Spleen (tissue), 11 donors: ENCODE measurements at regions not wholly inside any gene's neighbourhood (a gene's known extent, or its start where the extent isn't known, plus 50 kb on each side); places are given as distances from the start of the nearest gene placed in this dataset.

Experiments used
- DNase-seq: peaks from one replicate; pipeline ENCODE4 v3.0.0-alpha.2; 2020
- H3K27ac ChIP-seq, 8 donors: fragments of 200-600 bp; sonication (generic) in 7 of 8; 1 replicate in 4 of 8; 2 replicates in 4 of 8; pipeline versions ENCODE4 v1.5.0 to v1.8.0; 2016 to 2021; ENCODE audit warnings: inconsistent platforms in 4 of 8, mild to moderate bottlenecking in 4 of 8, moderate library complexity in 1 of 8
- H3K27me3 ChIP-seq, 7 donors: fragments of 200-600 bp; sonication (generic) in 6 of 7; replicated peaks in 1 of 7; 1 replicate in 4 of 7; 2 replicates in 3 of 7; pipeline versions ENCODE4 v1.5.0 to v1.8.0; 2016 to 2021; ENCODE audit warnings: inconsistent platforms in 3 of 7, mild to moderate bottlenecking in 1 of 7
- H3K36me3 ChIP-seq, 6 donors: fragments of 200-600 bp; sonication (generic) in 5 of 6; 1 replicate in 4 of 6; 2 replicates in 2 of 6; pipeline versions ENCODE4 v1.5.0 to v1.8.0; 2016 to 2021; ENCODE audit warnings: inconsistent platforms in 2 of 6
- H3K4me1 ChIP-seq, 6 donors: fragments of 200-600 bp; sonication (generic) in 5 of 6; 1 replicate in 3 of 6; 2 replicates in 3 of 6; pipeline versions ENCODE4 v1.5.0 to v1.8.0; 2016 to 2021; ENCODE audit warnings: inconsistent platforms in 3 of 6
- H3K4me3 ChIP-seq, 8 donors: fragments of 200-600 bp; sonication (generic) in 7 of 8; 1 replicate in 4 of 8; 2 replicates in 4 of 8; pipeline versions ENCODE4 v1.5.0 to v1.8.0; 2016 to 2021; ENCODE audit warnings: inconsistent platforms in 4 of 8, mild to moderate bottlenecking in 4 of 8, moderate library complexity in 2 of 8
- H3K9me3 ChIP-seq, 8 donors: fragments of 200-600 bp; sonication (generic) in 7 of 8; 1 replicate in 4 of 8; 2 replicates in 4 of 8; pipeline versions ENCODE4 v1.5.0 to v1.8.0; 2016 to 2021; ENCODE audit warnings: inconsistent platforms in 4 of 8
- POLR2A ChIP-seq, 3 donors: fragments of 450-650 bp; IDR thresholded peaks; one replicate each; pipeline ENCODE4 v1.5.1; 2017; ENCODE audit warnings: antibody characterized with exemption in 3 of 3, mild to moderate bottlenecking in 1 of 3
- POLR2AphosphoS5 ChIP-seq, 3 donors: sonication (generic); formaldehyde crosslinking; IDR thresholded peaks; one replicate each; pipeline ENCODE4 v1.5.1; 2017; ENCODE audit warnings: antibody characterized with exemption in 3 of 3
- WGBS, 5 donors: extraction: QIAGEN DNeasy Blood & Tissue Kit in 3 of 5; methylation state at CpG; one replicate each; pipeline versions ENCODE4 v1.1.5 to v1.1.7; 2013 to 2018; 5-methylcytosine and 5-hydroxymethylcytosine counted together
- intact Hi-C: fragments of 100-400 bp; cut with DNase I; formaldehyde crosslinking; loops from one replicate; pipeline ENCODE4 v1.15.0; 2023; ENCODE audit warnings: low total_unique reads
- TF ChIP-seq, protein P1 (sequence below), 11 experiments: fragments of 200-600 bp in 7 of 11; fragments of 450-650 bp in 4 of 11; sonication (generic) in 4 of 11; IDR thresholded peaks in 8 of 11; conservative IDR thresholded peaks in 3 of 11; 1 replicate in 7 of 11; 2 replicates in 4 of 11; pipeline versions ENCODE4 v1.4.0 to v1.8.0; 2016 to 2021; ENCODE audit warnings: antibody characterized with exemption in 11 of 11, inconsistent platforms in 4 of 11, mild to moderate bottlenecking in 1 of 11
- donor health status: healthy with polysubstance abuse.
- donor health status: DM: no; HTN: no; CAD: no; lungs with moderate emphysema.
- donor health status: DM: no; HTN: no; CAD: no.
- donor health status: Bipolar disorder and iron deficiency.
- donor health status: healthy.
- donor health status: DM: no; HTN: no; CAD: no.
- donor health status: DM: yes; HTN: yes; CAD: no.

DNA sequence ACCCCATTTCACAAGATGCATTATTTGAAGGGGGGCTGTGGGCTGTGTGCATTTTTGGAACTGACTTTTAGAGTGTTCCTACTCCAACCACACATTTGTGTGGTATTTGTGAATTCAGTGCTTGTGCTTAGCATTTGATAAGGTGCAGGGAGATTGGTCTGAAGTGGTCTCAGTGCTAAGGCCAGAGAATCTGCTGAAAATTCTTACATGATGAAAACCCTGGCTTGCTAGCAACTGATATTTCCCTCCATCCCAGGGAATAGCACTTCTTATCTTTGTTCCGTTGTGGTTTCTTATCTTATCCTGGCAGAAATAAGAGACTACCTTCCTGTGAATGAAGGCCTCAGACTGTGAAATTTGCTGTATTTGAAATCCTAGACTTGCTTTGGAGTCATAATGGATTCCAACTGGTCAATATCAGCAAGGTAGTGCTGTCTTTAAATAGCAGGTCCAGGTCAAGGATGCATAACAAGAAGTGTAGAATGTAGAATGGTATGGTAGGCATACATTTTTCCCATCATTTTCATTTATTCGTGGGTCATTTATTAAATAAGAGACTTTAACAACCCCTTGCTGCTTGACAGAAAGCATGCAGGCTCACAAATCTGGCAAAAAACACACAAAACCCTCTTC, 986.9 kb downstream of the REEP3 start:
- no peaks in the 10 kb centered on the region for H3K36me3 ChIP-seq
- WGBS, 5 donors = 14 to 30% (median 18%) methylated on average over 2 of the region's 2 CpGs

DNA sequence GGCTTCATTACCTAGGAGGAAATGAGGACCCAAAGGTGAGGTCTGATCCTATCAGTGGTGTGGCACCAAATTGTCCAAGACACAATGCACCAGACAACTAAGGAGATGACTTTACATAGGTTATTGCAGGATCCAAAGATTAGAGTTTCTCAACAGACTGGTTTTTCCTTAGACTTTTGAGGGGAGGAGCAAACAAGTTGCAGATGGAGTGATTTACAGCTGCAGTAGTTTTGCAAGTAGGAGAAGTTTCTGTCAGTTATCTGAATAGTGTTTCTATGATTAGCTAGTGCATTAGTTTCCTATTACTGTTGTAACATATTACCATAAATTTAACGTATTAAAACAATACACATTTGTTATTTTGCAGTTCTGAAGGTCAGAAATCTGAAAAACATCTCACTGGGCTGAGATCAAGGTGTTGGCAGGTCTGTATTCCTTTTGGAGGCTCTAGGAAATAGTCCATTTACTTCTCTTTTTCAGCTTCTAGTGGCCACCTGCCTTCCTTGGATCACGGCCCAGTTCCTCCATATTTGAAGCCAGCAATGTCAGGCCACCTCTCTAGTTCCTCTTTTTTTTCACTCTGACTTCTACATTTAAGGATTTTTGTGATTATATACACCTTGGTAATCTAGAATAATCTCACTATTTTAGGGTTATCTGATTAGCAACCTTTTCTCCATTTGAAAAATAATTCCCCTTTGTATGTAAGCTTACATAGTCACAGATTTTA, 994.9 kb downstream of the REEP3 start:
- Histone ChIP-seq H3K27me3 (no peaks in the 10 kb centered on the region), H3K4me1 (no peaks in the 10 kb centered on the region), H3K9me3 (no peaks in the 10 kb centered on the region), H3K27ac (no peak overlapping the region), H3K4me3 (no peak overlapping the region), H3K36me3 (no peaks in the 10 kb centered on the region)
- intact Hi-C loops = no loop called here
- no peak for TF ChIP-seq POLR2A (IDR thresholded peaks at IDR 0.05)
- TF ChIP-seq POLR2AphosphoS5 (IDR thresholded peaks at IDR 0.05) = no peak
- TF ChIP-seq, protein P1, sequence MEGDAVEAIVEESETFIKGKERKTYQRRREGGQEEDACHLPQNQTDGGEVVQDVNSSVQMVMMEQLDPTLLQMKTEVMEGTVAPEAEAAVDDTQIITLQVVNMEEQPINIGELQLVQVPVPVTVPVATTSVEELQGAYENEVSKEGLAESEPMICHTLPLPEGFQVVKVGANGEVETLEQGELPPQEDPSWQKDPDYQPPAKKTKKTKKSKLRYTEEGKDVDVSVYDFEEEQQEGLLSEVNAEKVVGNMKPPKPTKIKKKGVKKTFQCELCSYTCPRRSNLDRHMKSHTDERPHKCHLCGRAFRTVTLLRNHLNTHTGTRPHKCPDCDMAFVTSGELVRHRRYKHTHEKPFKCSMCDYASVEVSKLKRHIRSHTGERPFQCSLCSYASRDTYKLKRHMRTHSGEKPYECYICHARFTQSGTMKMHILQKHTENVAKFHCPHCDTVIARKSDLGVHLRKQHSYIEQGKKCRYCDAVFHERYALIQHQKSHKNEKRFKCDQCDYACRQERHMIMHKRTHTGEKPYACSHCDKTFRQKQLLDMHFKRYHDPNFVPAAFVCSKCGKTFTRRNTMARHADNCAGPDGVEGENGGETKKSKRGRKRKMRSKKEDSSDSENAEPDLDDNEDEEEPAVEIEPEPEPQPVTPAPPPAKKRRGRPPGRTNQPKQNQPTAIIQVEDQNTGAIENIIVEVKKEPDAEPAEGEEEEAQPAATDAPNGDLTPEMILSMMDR (IDR thresholded peaks at IDR 0.05 in 8 of 11, conservative IDR thresholded peaks at IDR 0.05 in 3 of 11) = no peak
- no peak for DNase-seq
- WGBS, 5 donors = 9 to 26% (median 17%) methylated on average over 2 of the region's 2 CpGs

More for the DNA sequence above, 986.9 kb downstream of the REEP3 start:
- DNase-seq = no peak
- intact Hi-C loops = no loop called here
- Histone ChIP-seq H3K27me3 (no peaks in the 10 kb centered on the region), H3K27ac (no peak overlapping the region), H3K4me1 (peaks cover 0 to 6% (median 0%) of the 10 kb centered on the region in 6 donors), H3K9me3 (no peaks in the 10 kb centered on the region), H3K4me3 (no peak overlapping the region)
- TF ChIP-seq POLR2AphosphoS5 (IDR thresholded peaks at IDR 0.05) (no peak), POLR2A (IDR thresholded peaks at IDR 0.05) (no peak)
- TF ChIP-seq, protein P1 (IDR thresholded peaks at IDR 0.05 in 8 of 11, conservative IDR thresholded peaks at IDR 0.05 in 3 of 11) = no peak

DNA sequence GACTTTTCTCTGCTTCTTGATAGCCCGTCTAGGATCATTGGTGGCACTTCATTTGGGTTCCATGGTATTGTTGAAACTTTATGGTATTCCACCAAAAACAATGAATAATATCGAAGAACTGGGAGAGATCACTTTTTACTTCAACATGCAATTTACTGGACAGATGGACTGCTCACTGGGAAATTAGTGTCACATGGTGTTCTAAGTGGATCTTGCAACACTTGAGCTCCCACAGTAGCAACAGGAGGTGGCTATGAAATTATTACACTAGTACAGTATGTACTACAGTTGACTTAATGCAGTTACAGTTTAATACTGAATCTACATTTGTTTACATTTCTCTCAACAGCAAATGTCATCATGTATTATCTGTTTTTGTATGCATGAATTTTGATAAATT, 997.3 kb downstream of the REEP3 start:
- no peak for DNase-seq
- TF ChIP-seq POLR2A (IDR thresholded peaks at IDR 0.05) (no peak), POLR2AphosphoS5 (IDR thresholded peaks at IDR 0.05) (no peak)
- TF ChIP-seq, protein P1 (IDR thresholded peaks at IDR 0.05 in 8 of 11, conservative IDR thresholded peaks at IDR 0.05 in 3 of 11) = no peak
- Histone ChIP-seq H3K36me3 (no peaks in the 10 kb centered on the region), H3K4me3 (no peak overlapping the region), H3K4me1 (no peaks in the 10 kb centered on the region), H3K9me3 (no peaks in the 10 kb centered on the region), H3K27me3 (no peaks in the 10 kb centered on the region), H3K27ac (no peak overlapping the region)
- WGBS, 5 donors = 71 to 96% (median 89%) methylated on average over 2 of the region's 2 CpGs
- intact Hi-C loops = no loop called here

DNA sequence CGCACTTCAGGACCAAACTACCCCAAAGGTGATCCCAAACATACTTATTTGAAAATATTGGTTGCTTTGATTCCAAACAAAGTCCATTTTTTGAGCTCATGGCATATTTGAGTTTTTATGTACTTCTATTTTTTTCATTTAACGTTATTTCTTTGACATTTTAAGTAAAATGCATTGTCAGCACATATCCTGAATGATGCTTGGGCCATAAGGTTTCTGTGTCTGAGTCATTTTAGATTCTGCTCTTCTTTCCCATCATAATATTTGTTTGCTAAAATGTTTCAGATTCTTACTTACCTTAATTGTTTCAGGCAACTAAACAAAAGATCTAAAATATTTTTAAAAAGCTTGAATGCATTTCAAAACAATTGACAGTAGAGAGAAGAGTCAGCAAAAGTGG, 998.2 kb downstream of the REEP3 start:
- no peak for DNase-seq
- Histone ChIP-seq H3K27ac (no peak overlapping the region), H3K4me1 (no peaks in the 10 kb centered on the region), H3K36me3 (no peaks in the 10 kb centered on the region), H3K9me3 (no peaks in the 10 kb centered on the region), H3K4me3 (no peak overlapping the region), H3K27me3 (no peaks in the 10 kb centered on the region)
- intact Hi-C loops = no loop called here
- WGBS, 5 donors = 50 to 62% (median 54%) methylated on average over 2 of the region's 2 CpGs
- TF ChIP-seq POLR2A (IDR thresholded peaks at IDR 0.05) (no peak), POLR2AphosphoS5 (IDR thresholded peaks at IDR 0.05) (no peak)
- TF ChIP-seq, protein P1 (IDR thresholded peaks at IDR 0.05 in 8 of 11, conservative IDR thresholded peaks at IDR 0.05 in 3 of 11) = no peak
